ENCODE measurements at regions not wholly inside any gene's neighbourhood (a gene's known extent, or its start where the extent isn't known, plus 50 kb on each side); places are given as distances from the start of the nearest gene placed in this dataset.

DNA sequence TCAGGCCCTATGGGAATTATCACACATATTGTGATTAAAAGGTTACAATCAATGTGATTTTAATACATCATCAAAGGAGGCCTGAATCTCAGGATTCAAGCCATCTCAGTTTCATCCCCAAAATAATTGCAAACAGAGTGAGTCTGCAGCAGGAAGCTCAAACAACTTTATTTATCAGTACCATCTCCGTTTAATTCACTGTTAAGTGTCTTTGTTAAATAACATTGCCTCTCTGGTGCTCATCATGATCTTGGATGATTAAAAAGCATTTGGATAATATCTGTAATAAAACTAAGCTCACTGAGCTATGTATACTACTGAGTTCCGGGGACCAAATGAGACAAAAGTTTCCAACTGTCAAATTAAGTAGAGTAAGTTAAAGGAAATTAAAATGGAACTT lies 817.8 kb upstream of the CNTNAP5 start:
- Histone ChIP-seq H3K27me3 (ENCODE audit: insufficient read depth, low read depth) (no peaks in the 10 kb centered on the region), H3K79me2 (ENCODE audit: low read depth) (no peaks in the 10 kb centered on the region), H3K27ac (no peak overlapping the region), H3K9me3 (ENCODE audit: insufficient read depth, low read depth) (no peaks in the 10 kb centered on the region), H3K4me3 (no peak overlapping the region), H3K9me2 (ENCODE audit: insufficient read depth) (no peaks in the 10 kb centered on the region), H4K20me1 (ENCODE audit: insufficient read depth) (no peaks in the 10 kb centered on the region), H3K4me2 (no peak overlapping the region), H3K4me1 (replicated peaks; ENCODE audit: insufficient read depth) (no peaks in the 10 kb centered on the region), H3K36me3 (ENCODE audit: low read depth) (no peaks in the 10 kb centered on the region), H3F3A (ENCODE audit: insufficient read depth, low read depth) (no peaks in the 10 kb centered on the region), H2AFZ (no peak overlapping the region)
- no peak for DNase-seq
- BruUV-seq (replicated peaks): no TSS peak
- intact Hi-C loops (cut with micrococcal nuclease; ENCODE audit: unreplicated experiment): no loop called here
- CTCF ChIA-PET: no interaction called here
- POLR2A ChIA-PET (ENCODE audit: unreplicated experiment): no interaction called here
- TF ChIP-seq EZH2 (IDR thresholded peaks at IDR 0.05; ENCODE audit: low read depth): no peak
- TF ChIP-seq, protein P1, sequence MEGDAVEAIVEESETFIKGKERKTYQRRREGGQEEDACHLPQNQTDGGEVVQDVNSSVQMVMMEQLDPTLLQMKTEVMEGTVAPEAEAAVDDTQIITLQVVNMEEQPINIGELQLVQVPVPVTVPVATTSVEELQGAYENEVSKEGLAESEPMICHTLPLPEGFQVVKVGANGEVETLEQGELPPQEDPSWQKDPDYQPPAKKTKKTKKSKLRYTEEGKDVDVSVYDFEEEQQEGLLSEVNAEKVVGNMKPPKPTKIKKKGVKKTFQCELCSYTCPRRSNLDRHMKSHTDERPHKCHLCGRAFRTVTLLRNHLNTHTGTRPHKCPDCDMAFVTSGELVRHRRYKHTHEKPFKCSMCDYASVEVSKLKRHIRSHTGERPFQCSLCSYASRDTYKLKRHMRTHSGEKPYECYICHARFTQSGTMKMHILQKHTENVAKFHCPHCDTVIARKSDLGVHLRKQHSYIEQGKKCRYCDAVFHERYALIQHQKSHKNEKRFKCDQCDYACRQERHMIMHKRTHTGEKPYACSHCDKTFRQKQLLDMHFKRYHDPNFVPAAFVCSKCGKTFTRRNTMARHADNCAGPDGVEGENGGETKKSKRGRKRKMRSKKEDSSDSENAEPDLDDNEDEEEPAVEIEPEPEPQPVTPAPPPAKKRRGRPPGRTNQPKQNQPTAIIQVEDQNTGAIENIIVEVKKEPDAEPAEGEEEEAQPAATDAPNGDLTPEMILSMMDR (conservative IDR thresholded peaks at IDR 0.05): no peak

DNA sequence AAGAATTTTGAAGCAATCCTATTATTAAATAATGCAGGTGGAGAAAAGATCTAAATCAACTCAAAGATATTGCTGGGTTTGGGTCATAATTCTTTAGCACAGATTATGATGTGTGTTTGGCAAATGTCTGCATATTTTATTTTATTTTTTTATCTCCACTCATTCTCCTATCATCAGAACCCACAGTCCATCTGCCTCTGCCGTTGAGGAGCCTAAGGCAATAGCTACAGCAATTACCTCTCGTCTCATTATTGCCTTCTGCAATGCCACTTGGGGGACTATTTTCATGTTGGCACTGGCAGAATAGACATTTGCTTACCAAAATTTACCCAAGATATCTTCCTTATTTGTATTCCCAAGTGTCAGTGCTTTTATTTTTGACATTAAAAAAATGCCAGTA lies 815.9 kb upstream of the CNTNAP5 start:
- no TSS peak for BruUV-seq (replicated peaks)
- Histone ChIP-seq H3K4me3 (no peak overlapping the region), H3K9me2 (ENCODE audit: insufficient read depth) (no peaks in the 10 kb centered on the region), H2AFZ (no peak overlapping the region), H3K36me3 (ENCODE audit: low read depth) (no peaks in the 10 kb centered on the region), H3F3A (ENCODE audit: insufficient read depth, low read depth) (no peaks in the 10 kb centered on the region), H3K4me1 (replicated peaks; ENCODE audit: insufficient read depth) (no peaks in the 10 kb centered on the region), H3K27me3 (ENCODE audit: insufficient read depth, low read depth) (no peaks in the 10 kb centered on the region), H3K79me2 (ENCODE audit: low read depth) (no peaks in the 10 kb centered on the region), H3K27ac (no peak overlapping the region), H3K4me2 (no peak overlapping the region), H3K9me3 (ENCODE audit: insufficient read depth, low read depth) (no peaks in the 10 kb centered on the region), H4K20me1 (ENCODE audit: insufficient read depth) (no peaks in the 10 kb centered on the region)
- no peak for DNase-seq
- CTCF ChIA-PET: no interaction called here
- TF ChIP-seq, protein P1 (conservative IDR thresholded peaks at IDR 0.05): no peak
- TF ChIP-seq EZH2 (IDR thresholded peaks at IDR 0.05; ENCODE audit: low read depth): no peak
- intact Hi-C loops (cut with micrococcal nuclease; ENCODE audit: unreplicated experiment): no loop called here
- POLR2A ChIA-PET (ENCODE audit: unreplicated experiment): no interaction called here

DNA sequence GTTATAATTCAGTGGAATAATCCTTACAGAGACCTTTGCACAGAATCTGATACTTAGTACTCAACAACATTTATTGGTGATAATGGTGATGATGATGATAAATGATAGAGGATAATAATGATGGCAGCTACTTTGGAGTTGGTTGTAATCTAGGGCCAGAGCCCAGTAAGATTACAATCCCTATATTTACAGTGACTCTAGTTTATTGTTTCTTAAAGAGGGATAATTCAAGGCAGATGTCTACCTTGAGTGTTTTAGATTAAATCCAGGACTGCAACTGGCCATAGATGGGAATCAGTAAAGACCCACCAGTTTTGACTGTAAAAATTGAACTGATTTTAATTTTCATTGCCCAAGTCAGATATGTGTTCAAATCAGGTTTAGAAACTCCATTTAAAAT lies 813.9 kb upstream of the CNTNAP5 start:
- H2AFZ ChIP-seq: no peak overlapping the region
- H4K20me1 ChIP-seq (ENCODE audit: insufficient read depth): no peaks in the 10 kb centered on the region
- no peaks in the 10 kb centered on the region for H3K79me2 ChIP-seq (ENCODE audit: low read depth)
- H3K4me1 ChIP-seq (replicated peaks; ENCODE audit: insufficient read depth): no peaks in the 10 kb centered on the region
- TF ChIP-seq EZH2 (IDR thresholded peaks at IDR 0.05; ENCODE audit: low read depth): no peak
- TF ChIP-seq, protein P1 (conservative IDR thresholded peaks at IDR 0.05): no peak
- no peak overlapping the region for H3K4me2 ChIP-seq
- POLR2A ChIA-PET (ENCODE audit: unreplicated experiment): no interaction called here
- BruUV-seq (replicated peaks): no TSS peak
- no peaks in the 10 kb centered on the region for H3K36me3 ChIP-seq (ENCODE audit: low read depth)
- H3K9me2 ChIP-seq (ENCODE audit: insufficient read depth): no peaks in the 10 kb centered on the region
- H3F3A ChIP-seq (ENCODE audit: insufficient read depth, low read depth): no peaks in the 10 kb centered on the region
- no peaks in the 10 kb centered on the region for H3K27me3 ChIP-seq (ENCODE audit: insufficient read depth, low read depth)
- H3K9me3 ChIP-seq (ENCODE audit: insufficient read depth, low read depth): no peaks in the 10 kb centered on the region
- CTCF ChIA-PET: no interaction called here
- intact Hi-C loops (cut with micrococcal nuclease; ENCODE audit: unreplicated experiment): no loop called here
- DNase-seq: no peak
- no peak overlapping the region for H3K4me3 ChIP-seq
- H3K27ac ChIP-seq: no peak overlapping the region

Data from PC-9 (cell line).